Fibroblast of the conjunctiva (primary cell): ENCODE measurements at regions not wholly inside any gene's neighbourhood (a gene's known extent, or its start where the extent isn't known, plus 50 kb on each side); places are given as distances from the start of the nearest gene placed in this dataset.
A peak's percentile ranks its signal among the peaks of the same experiment; 100 is the strongest.
"Not testable (repeated sequence)": the region's sequence is repeated elsewhere in the genome, so short reads cannot be mapped to it uniquely, and the experiment has no call there.

Experiments used
- DNase-seq: peaks from one replicate; pipeline ENCODE4 v3.0.0-alpha.2; 2010; ENCODE audit warnings: low read depth

DNA sequence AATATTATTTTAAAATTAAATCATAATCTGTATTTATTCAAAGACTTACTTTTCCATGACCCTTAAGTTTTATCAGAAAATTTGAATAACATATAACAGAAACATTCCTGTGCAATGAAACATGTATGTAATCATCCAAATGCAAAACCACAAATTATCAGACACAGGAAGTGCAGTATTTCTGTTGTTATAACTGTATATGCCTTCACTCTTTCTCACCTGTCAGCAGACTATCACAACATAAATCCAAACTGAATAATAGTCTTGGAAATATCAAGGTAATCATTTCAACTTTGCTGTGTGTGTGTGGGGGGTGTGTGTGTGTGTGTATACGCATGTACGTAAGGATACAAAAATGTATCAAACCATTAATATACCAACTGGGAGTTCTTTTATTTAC lies 285.9 kb downstream of the SLC7A11 start:
- DNase-seq = no peak

DNA sequence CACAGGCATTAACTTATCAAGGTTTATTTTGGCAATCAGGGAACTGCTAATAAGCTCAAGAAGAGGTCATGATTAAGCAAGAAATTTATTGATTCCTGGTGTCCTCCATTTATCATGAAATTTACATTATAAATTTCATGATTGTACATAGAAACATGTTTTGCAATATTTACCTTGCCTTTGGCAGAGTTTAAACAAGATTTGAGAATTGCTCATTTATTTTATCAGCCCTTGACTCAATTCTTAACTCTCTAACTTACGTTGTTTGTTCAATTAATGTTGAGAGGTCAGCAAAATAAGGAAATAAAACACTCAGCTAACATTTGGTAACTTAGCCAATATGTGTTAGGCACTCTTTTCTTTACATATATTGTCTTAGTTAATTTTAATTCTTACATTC lies 286.6 kb downstream of the SLC7A11 start:
- no peak for DNase-seq

DNA sequence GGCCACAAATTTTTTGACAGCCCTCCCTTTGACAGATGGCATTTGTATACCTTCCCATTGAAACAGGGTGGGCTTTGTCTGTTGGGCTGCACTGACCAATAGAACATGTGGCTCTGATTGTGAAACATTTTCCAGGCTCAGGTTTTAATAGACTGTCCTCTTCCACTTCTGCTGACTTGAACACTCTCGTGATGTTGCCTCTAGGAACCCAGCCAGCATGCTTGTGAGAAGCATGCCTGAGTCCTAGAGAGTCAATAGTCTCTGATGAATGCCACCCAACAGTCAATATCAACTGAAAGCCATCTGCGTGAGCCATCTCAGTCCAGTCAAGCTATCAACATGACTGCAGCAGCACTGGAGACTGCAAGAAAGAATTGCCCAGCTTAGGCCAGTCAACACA lies 290.0 kb downstream of the SLC7A11 start:
- DNase-seq = peak; percentile 24

DNA sequence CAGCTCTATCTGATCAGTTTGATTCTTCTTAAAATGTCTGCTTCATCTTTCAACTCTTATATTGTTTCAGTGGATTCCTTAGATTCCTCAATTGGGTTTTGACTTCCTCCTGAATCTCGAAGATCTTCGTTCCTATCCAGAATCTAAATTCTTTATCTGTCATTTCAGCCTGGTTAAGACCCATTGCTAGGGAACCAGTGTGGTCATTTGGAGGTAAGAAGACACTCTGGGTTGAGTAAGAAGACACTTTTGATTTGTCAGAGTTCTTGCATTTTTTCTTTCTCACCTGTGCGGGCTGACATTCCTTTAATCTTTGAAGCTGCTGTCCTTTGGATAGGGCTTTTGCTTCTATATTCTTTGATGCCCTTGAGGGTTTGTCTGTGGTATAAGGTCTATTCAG lies 291.9 kb downstream of the SLC7A11 start:
- DNase-seq = no peak

DNA sequence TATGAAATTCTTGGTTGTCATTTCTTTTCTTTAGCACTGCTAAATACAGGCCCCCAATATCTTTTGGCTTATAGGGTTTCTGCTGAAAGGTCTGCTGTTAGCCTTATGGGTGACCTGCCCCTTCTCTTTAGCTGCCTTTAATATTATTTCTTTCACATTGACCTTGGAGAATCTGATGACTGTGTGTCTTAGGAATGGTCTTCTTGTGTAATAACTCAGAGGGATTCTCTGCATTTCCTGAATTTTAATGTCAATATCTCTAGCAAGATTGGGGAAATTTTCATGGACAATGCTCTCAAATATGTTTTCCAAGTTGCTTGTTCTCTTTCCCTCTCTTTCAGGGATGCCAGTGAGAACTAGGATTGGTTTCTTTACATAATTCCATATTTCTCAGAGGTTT lies 292.4 kb downstream of the SLC7A11 start:
- DNase-seq = no peak

DNA sequence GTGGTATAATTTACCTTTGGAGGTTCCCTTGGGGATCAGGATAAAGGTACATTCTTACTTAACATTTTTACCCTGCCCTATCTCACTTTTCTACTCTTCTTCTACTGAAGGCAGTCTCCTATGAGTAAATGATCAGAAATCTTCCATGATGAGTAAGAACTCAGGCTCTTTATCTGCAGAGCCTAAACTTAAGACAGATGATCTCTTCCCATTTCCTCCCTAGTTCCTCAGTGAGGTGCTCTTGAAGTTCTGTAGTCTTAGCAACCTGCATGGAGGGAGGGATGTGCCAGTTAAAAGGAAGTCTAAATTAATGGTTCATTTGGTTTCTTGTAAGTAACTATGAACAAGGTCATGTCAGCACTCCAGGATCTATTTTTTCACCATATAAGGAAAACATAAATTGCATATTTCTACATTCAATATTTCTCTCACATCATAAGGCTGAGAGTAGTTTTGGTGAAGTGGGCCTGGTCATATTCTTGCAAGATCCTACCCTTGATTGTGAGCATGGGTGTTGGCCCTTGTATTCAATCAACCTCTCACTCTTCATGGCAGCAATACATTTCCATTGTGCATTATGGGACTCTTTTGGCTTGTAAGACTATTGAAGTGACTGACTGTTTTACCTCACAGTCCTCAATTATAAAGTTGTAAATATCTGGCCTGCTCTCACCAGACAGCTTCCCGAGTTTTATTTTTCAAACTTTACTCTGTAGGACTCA lies 295.5 kb downstream of the SLC7A11 start:
- no peak for DNase-seq

DNA sequence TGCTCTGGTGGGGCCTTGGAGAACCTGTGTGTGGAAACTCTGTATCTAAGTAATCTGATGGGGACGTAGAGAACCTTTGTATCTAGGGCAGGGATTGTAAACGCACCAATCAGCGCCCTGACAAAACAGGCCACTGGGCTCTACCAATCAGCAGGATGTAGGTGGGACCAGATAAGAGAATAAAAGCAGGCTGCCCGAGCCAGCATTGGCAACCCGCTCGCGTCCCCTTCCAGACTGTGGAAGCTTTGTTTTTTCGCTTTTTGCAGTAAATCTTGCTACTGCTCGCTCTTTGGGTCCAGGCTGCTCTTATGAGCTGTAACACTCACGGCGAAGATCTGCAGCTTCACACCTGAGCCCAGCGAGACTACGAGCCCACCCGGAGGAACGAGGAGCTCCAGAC lies 299.3 kb downstream of the SLC7A11 start:
- not testable (repeated sequence) for DNase-seq

DNA sequence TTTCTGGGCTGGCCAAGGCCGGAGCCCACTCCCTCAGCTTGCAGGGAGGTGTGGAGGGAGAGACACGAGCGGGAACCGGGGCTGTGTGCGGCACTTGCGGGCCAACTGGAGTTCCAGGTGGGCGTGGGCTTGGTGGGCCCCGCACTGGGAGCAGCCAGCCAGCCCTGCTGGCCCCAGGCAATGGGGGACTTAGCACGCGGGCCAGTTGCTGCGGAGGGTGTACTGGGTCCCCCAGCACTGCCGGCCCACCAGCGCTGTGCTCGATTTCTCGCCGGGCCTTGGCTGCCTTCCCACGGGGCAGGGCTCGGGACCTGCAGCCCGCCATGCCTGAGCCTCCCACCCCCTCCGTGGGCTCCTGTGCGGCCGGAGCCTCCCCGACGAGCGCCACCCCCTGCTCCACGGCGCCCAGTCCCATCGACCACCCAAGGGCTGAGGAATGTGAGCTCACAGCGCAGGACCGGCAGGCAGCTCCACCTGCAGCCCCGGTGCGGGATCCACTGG lies 300.1 kb downstream of the SLC7A11 start:
- not testable (repeated sequence) for DNase-seq

DNA sequence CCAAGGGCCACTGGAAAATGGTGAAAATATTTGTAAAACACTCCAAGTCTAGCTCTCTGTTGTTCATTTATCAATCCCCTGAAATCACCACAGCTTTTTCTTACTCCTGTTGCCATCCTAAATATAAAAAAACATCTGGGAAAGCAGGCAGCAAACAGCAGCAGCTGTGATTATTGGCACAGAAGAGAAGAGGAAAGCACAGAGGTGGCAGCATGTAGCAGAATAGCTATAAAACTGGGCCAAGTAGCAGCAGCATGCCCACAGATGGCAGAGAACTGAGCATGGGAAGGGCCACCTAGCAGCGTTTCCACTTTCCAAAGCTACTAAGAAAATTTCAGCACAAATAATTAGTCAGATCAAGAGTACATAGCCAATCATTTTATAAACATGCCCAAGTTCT lies 307.2 kb downstream of the SLC7A11 start:
- DNase-seq = no peak

DNA sequence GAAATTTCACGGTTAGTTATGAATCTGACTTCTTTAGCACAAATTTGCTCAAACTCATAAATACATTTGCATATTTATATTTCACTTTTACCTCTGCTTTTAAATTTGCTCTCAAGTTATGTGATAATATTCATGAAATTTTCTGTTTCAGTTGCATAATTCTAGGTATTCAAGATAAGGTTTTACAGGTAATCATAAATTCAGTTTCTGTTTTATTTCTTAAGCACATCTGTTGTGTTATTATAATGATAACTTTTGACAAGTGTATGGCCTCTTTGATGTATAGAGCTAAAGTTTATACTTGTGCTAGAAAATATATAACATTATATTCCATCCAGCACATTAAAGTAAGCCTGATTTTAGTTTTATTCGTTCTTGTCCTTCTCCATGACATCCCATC lies 308.1 kb downstream of the SLC7A11 start:
- DNase-seq = no peak

DNA sequence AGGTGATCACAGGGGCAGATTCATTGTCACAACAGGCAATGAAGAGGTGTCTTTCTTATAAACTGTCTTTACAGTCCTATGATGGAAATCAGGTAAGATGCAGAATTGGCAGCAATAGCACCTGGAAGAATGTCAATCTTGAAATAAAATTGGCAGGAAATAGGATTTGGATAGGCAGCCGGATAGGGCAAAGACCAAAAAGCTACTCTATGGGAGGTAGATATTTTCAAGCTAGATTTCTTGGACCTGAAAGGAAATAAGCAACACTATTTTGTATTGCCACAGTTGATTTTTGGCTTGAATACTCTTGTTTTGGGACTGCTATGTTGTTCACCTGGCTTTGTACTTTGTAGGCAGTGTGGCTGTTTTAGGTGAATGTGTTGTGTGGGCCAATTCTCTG lies 314.2 kb downstream of the SLC7A11 start:
- DNase-seq = no peak

DNA sequence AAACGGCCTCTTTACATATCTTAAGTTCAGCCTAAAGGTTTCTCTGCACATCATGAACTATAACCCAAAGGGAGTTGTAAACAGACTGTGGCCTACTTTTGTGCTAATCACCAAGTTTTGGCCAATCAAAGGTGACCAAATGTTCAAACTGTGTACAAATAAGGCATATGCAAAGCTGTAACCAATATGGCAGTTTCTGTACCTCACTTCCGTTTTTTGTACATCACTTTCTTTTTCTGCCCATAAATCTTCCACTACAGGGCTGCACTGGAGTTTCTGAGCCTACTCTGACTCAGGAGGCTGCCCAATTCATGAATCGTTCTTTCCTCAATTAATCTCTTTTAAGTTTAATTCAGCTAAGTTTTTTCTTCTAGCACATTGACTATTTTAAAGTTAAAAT lies 318.7 kb downstream of the SLC7A11 start:
- no peak for DNase-seq

DNA sequence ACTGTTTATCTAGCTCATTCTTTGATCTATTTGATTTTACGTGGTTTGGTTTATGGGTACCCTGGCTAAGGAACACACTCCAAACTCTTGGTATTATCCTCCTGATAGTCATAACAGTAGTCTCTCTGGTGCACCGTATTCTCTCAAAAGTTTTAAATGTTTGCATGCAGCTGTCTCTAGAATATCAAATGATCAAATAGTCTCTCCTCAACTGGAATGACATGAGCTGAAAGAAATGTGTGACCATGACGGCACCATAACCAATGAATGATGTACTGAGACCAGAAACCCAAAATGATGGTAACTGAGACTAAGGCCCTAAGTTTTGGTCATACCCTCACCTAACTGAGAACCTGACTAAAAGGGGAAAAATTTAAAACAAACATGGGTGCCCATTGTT lies 319.4 kb downstream of the SLC7A11 start:
- no peak for DNase-seq

DNA sequence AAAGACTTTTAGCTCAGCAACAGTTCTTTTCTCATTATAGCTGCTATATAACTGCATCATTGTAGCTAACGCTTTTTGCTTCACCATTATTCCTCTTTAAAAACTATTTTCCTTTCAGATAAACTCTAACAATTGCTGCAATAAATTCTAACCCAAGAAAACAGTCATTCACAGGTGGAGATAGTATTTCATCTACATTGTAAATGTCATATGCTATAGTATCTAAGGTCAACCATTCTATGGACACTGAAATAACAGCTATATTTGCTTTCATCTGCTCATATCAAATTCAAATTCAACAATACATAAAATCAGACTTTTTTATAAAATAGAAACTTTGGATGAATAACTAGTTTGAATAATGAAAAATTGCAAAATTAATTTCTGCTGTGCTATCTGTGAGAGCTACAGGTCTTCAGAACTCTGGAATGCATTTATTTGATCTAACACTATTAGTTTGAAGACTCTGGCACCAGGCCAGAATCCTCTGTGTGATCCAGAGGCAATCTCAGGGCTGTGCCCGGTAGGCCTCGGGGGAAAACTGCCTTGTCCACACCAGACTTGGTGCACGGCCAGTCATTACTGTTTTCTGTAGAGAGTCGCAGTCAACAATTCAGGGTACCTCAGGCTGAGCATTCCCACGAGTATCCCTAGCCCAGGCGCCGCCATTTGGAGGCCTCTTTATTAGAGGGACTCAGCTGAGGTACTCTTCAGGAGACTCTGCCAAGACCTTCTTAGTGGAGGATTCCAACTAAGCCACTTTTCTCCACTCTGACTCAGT lies 332.4 kb downstream of the SLC7A11 start:
- DNase-seq = no peak

DNA sequence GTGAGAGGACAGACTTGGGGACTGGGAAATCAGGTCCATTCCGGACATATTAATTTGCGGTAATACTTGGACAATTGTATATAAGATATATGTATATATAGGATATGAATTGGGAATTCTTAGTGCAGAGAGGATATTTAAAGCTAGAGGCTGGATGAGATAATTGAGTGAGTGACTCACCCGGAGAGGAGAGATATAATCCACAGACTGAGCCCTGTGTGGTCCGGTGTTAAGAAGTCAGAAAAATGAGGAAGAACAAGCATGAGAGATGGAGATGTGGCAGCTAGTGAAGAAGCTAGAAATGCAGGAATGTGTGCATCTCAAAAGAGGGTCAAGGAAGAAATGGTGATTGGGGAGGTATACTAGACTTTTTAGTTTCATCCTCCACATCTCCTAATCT lies 336.2 kb downstream of the SLC7A11 start:
- no peak for DNase-seq

DNA sequence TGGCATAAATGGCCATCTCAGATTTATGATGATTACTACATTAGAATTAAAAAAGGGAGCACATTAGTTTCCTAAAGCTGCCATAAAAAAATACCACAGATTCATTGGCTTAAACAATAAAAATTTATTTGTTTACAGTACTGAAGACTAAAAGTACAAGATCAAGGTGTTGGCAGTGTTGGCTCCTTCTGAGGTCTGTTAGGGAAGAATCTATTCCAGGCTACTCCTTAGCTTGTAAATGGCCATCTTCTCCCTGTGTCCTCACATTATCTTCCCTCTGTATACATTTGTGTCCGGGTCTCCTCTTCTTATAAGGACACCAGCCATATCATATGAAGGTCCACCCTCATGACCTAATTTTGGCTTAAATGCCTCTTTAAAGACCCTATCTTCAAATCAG lies 341.0 kb downstream of the SLC7A11 start:
- no peak for DNase-seq

DNA sequence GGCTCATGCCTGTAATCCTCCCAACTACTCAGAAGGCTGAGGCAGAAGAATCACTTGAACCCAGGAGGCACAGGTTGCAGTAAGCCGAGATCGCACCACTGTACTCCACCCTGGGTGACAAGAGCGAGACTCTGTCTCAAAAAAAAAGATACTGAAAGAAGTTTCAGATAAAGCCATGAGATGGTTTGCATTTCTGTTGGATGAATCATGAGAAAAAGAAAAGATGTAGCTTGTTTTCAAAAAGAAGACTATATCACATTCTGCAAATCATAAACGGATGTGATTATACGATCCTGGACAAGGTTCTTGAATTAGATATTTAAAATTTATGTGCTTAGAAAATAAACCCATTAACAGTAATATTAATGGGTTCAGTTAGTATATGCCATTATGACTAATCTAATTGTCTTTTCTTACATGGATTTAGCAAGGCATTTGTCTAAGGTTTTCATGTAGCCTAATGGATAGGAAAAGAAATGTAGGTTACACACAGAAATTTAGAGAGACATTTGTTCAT lies 345.9 kb downstream of the SLC7A11 start:
- DNase-seq = no peak

DNA sequence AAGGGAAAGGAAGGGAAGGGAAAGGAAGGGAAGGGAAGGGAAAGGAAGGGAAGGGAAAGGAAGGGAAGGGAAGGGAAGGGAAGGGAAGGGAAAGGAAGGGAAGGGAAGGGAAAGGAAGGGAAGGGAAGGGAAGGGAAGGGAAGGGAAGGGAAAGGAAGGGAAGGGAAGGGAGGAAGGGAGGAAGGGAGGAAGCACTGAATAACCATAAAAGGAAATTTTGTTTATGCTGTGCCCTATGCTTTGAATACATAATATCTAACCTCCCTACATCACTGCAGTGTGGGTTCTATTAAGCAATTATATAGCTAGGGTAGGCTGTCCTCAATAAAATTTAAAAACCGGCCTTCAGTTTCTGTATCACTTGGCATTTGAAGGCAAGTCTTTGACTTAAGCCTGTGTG lies 346.6 kb downstream of the SLC7A11 start:
- not testable (repeated sequence) for DNase-seq

DNA sequence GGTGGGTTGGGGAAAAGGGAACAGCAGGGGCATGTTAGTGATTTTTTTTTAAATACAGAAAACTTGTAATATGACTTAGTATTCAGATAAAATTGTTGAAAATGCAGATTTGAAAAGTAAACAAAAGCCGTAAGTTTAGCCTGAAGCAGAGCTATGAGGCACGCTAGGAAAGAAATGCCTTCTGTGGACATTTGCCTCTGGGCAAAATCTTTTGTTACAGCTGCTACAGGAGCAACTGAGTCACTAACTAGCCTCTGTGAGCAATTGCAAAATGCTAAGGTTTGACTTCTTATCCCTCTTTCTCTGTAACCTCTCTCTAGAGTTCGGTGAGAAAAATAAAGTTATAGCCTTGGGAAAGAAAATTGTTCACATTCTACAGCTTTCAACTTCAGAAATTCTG lies 350.0 kb downstream of the SLC7A11 start:
- peak; percentile 3 for DNase-seq

DNA sequence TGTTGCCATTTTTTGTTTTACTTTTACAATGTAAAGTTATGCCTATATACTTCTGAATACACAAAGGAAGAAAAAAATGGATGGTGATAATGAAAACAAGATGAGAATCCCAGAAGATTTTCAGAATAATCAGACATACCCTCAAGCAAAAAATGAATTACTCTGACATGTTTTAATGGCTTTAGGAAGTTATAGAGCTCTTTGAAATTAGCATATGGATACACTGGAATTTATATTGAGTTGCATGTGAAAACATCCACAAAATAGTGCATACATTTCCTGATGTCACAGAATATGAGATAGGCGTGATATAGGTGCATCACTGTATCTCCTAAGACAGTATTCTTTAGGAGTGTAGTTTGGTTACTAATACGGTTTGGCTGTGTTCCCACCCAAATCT lies 351.3 kb downstream of the SLC7A11 start:
- DNase-seq = no peak

DNA sequence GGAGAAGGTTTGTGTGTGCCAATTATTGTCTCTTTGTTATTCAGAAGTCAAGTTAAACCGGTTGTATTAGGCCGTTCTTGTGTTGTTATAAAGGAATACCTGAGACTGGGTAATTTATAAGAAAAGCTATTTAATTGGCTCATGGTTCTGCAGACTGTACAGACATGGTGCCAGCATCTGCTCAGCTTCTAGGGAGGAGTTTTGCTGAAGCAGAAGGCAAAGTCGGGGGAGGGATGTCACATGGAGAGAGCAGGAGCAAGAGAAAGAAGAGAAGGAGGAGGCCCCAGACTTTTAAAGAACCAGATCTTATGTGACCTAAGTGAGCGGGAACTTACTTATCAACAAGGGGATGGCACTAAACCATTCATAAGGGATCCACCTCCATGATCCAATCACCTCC lies 349.3 kb upstream of the PCDH18 start:
- no peak for DNase-seq

DNA sequence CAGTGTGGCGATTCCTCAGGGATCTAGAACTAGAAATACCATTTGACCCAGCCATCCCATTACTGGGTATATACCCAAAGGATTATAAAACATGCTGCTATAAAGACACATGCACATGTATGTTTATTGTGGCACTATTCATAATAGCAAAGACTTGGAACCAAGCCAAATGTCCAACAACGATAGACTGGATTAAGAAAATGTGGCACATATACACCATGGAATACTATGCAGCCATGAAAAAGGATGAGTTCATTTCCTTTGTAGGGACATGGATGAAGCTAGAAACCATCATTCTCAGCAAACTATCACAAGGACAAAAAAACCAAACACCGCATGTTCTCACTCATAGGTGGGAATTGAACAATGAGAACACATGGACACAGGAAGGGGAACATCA lies 335.8 kb upstream of the PCDH18 start:
- DNase-seq = not testable (repeated sequence)

DNA sequence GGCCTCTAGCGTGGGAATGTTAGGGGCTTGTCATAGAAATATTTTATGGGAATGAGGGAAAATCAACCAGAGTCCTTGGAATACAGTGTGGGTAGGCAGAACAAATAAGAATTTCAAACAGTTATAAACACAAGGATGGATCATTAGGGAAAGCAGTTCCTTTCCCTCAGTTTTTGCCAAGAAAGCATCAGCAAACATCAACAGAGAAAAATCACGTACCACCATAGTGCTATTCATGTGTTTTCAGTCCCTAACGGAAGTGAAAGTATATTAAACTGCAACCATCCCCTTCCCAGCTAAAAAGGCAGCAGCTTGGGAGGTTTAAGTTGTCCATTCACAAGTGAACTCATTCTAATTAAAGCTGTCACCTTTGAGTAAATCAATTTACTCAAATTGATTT lies 334.4 kb upstream of the PCDH18 start:
- no peak for DNase-seq
